IMR-90 (cell line): ENCODE measurements at regions not wholly inside any gene's neighbourhood (a gene's known extent, or its start where the extent isn't known, plus 50 kb on each side); places are given as distances from the start of the nearest gene placed in this dataset.

ENCODE experiments used
- ATAC-seq: fragments of 200-7000 bp; cut with Tn5 transposase; 2 replicates; pipeline ENCODE4 v1.9.1; 2020; ENCODE audit warnings: low read depth, mild to moderate bottlenecking, moderate library complexity
- BruUV-seq: library from RNA; stranded (reverse); fragments of 400-500 nt; replicated peaks from 2 replicates; lab custom pipeline; 2021; lab: Mats Ljungman, UMichigan
- CTCF ChIA-PET: fragments of 300-600 bp; formaldehyde crosslinking; extraction: SDS; loops from one replicate; lab custom pipeline; 2021; ENCODE audit warnings: antibody characterized with exemption; lab: Yijun Ruan, JAX
- POLR2A ChIA-PET: fragments of 300-600 bp; sonication (Branson Sonifier 250); formaldehyde crosslinking; loops from one replicate; lab custom pipeline; 2022; ENCODE audit warnings: antibody characterized with exemption; ENCODE audit not compliant: unreplicated experiment; lab: Charles Lee
- DNase-seq: peaks from one replicate; pipeline ENCODE4 v3.0.0; 2013
- H2AFZ ChIP-seq: replicated peaks from 2 replicates; pipeline ENCODE3; 2013; ENCODE audit warnings: low read length, mild to moderate bottlenecking; ENCODE audit not compliant: poor library complexity
- H2AK5ac ChIP-seq: 2 replicates; pipeline ENCODE4 v1.6.1; 2013; ENCODE audit warnings: low read depth, low read length, inconsistent platforms
- H2AK9ac ChIP-seq: replicated peaks from 2 replicates; pipeline ENCODE3; 2013; ENCODE audit warnings: mild to moderate bottlenecking, low read depth, low read length, moderate library complexity; ENCODE audit not compliant: poor library complexity
- H2BK120ac ChIP-seq: 2 replicates; pipeline ENCODE4 v1.6.1; 2013; ENCODE audit warnings: low read depth, low read length, inconsistent platforms
- H2BK15ac ChIP-seq: 3 replicates; pipeline ENCODE4 v1.6.1; 2013; ENCODE audit warnings: low read depth, low read length, inconsistent platforms
- H2BK20ac ChIP-seq: 2 replicates; pipeline ENCODE4 v1.6.1; 2013; ENCODE audit warnings: low read depth, mild to moderate bottlenecking, inconsistent platforms, low read length, moderate library complexity
- H2BK5ac ChIP-seq: 2 replicates; pipeline ENCODE4 v1.6.1; 2013; ENCODE audit warnings: mild to moderate bottlenecking, low read depth, low read length, inconsistent platforms; ENCODE audit not compliant: poor library complexity, severe bottlenecking
- H3K14ac ChIP-seq: replicated peaks from 2 replicates; pipeline ENCODE4 v1.6.1; 2013; ENCODE audit warnings: low read depth, low read length, inconsistent platforms
- H3K18ac ChIP-seq: 2 replicates; pipeline ENCODE4 v1.6.1; 2013; ENCODE audit warnings: low read depth, low read length, control low read depth
- H3K23ac ChIP-seq: 2 replicates; pipeline ENCODE4 v1.6.1; 2013; ENCODE audit warnings: low read depth, low read length, inconsistent platforms
- H3K27ac ChIP-seq: 2 replicates; pipeline ENCODE4 v1.5.1; 2013; ENCODE audit warnings: mild to moderate bottlenecking, control low read depth, low read length; ENCODE audit not compliant: insufficient read depth
- H3K27me3 ChIP-seq: 2 replicates; pipeline ENCODE4 v1.6.1; 2013; ENCODE audit warnings: low read length; ENCODE audit not compliant: control insufficient read depth, insufficient read depth
- H3K36me3 ChIP-seq: 2 replicates; pipeline ENCODE4 v1.6.1; 2013; ENCODE audit warnings: low read length, mixed read lengths; ENCODE audit not compliant: control insufficient read depth, insufficient read depth
- H3K4ac ChIP-seq: 2 replicates; pipeline ENCODE4 v1.6.1; 2013; ENCODE audit warnings: low read depth, low read length, inconsistent platforms
- H3K4me1 ChIP-seq: 2 replicates; pipeline ENCODE4 v1.6.1; 2013; ENCODE audit warnings: low read length, mixed read lengths; ENCODE audit not compliant: control insufficient read depth, insufficient read depth
- H3K4me2 ChIP-seq: 2 replicates; pipeline ENCODE4 v1.6.1; 2013; ENCODE audit warnings: low read depth, mild to moderate bottlenecking, control low read depth, low read length, moderate library complexity
- H3K4me3 ChIP-seq: 2 replicates; pipeline ENCODE4 v1.5.1; 2013; ENCODE audit warnings: low read depth, mild to moderate bottlenecking, control low read depth, low read length, moderate library complexity; ENCODE audit not compliant: insufficient read depth
- H3K56ac ChIP-seq: 2 replicates; pipeline ENCODE4 v1.6.1; 2013; ENCODE audit warnings: low read length, inconsistent platforms; ENCODE audit not compliant: insufficient read depth; ENCODE audit errors: extremely low read depth
- H3K79me1 ChIP-seq, 2 experiments: 2 replicates each; pipeline ENCODE4 v1.6.1; 2013; ENCODE audit warnings: low read length in 2 of 2, inconsistent platforms in 1 of 2, low read depth in 1 of 2
- H3K9ac ChIP-seq: 2 replicates; pipeline ENCODE4 v1.6.1; 2013; ENCODE audit warnings: low read depth, low read length, control low read depth
- H3K9me1 ChIP-seq: 2 replicates; pipeline ENCODE4 v1.6.1; 2013; ENCODE audit warnings: low read length, inconsistent platforms; ENCODE audit not compliant: insufficient read depth
- H3K9me3 ChIP-seq: 2 replicates; pipeline ENCODE4 v1.6.1; 2013; ENCODE audit warnings: low read length; ENCODE audit not compliant: control insufficient read depth, insufficient read depth
- H4K20me1 ChIP-seq: 2 replicates; pipeline ENCODE4 v1.6.1; 2013; ENCODE audit warnings: low read length, inconsistent platforms; ENCODE audit not compliant: insufficient read depth
- H4K5ac ChIP-seq: 2 replicates; pipeline ENCODE4 v1.6.1; 2013; ENCODE audit warnings: mild to moderate bottlenecking, low read depth, low read length, control low read depth
- H4K8ac ChIP-seq, 2 experiments: 2 replicates each; pipeline ENCODE4 v1.6.1; 2013; ENCODE audit warnings: low read depth in 2 of 2, low read length in 2 of 2, control low read depth in 1 of 2, inconsistent platforms in 1 of 2
- H4K91ac ChIP-seq: 2 replicates; pipeline ENCODE4 v1.6.1; 2013; ENCODE audit warnings: low read depth, low read length, inconsistent platforms; ENCODE audit not compliant: insufficient read depth
- MAFK ChIP-seq: IDR thresholded peaks from 2 replicates; pipeline ENCODE4 v1.6.1; 2012; ENCODE audit warnings: low read depth, low read length, improper control_type of control experiment
- MXI1 ChIP-seq: IDR thresholded peaks from 2 replicates; pipeline ENCODE4 v1.6.1; 2012; ENCODE audit warnings: low read depth, mild to moderate bottlenecking, low read length, moderate library complexity, borderline replicate concordance
- WGBS, 2 experiments: methylation state at CpG; one replicate each; pipeline versions ENCODE4 v1.1.5 to v1.1.7; 2013; ENCODE audit warnings: missing lambda C conversion rate in 2 of 2; ENCODE audit not compliant: insufficient read length in 1 of 2; ENCODE audit errors: extremely low coverage in 2 of 2; 5-methylcytosine and 5-hydroxymethylcytosine counted together
- dilution Hi-C: fragments of 300-500 bp; cut with HindIII; formaldehyde crosslinking; loops from one replicate; pipeline ENCODE4 v1.14.3; 2018; ENCODE audit warnings: low sequenced_read_pairs; ENCODE audit not compliant: unreplicated experiment
- in situ Hi-C: fragments of 300-500 bp; cut with MboI; formaldehyde crosslinking; loops from 3 replicates; pipeline ENCODE4 v1.14.3; 2019; ENCODE audit warnings: low sequenced_read_pairs, inconsistent platforms, mixed read lengths
- intact Hi-C: fragments of 100-400 bp; cut with micrococcal nuclease; formaldehyde crosslinking; loops from 2 replicates; pipeline ENCODE4 v1.10.0; 2022

DNA sequence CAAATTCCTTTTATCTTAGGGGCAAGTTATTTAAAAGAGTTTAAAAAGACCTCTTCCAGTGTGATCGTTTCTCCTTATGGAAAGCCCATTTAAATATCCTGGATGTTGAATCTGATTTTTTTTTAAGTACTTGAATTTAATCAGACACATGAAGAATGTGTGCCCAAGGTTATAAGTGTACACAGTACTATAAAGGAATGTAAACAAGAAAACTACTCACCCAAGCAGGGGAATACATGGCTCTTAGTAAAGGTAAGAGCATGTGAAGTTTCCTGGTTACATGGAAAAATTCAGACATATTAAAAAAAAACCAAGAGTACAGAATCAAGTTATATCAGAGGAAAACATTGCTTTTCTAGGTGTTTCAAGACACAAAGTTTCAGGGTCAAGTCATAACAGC lies 546.9 kb downstream of the MATN1 start:
- Histone ChIP-seq H2BK120ac (no peak overlapping the region), H4K91ac (no peak overlapping the region), H3K18ac (no peak overlapping the region), H3K9ac (no peak overlapping the region), H3K79me1 (no peaks in the 10 kb centered on the region), H2BK5ac (no peak overlapping the region), H2BK15ac (no peak overlapping the region), H3K9me1 (no peaks in the 10 kb centered on the region), H3K4me3 (no peak overlapping the region), H4K5ac (no peak overlapping the region), H2AK5ac (no peak overlapping the region), H3K14ac (no peak overlapping the region), H3K4me1 (no peaks in the 10 kb centered on the region), H2AFZ (no peak overlapping the region), H4K20me1 (no peaks in the 10 kb centered on the region), H4K8ac (no peak overlapping the region), H3K27me3 (no peaks in the 10 kb centered on the region), H3K27ac (no peak overlapping the region), H3K56ac (no peak overlapping the region), H2AK9ac (no peak overlapping the region), H3K9me3 (no peaks in the 10 kb centered on the region), H3K23ac (no peak overlapping the region), H3K4ac (no peak overlapping the region), H3K36me3 (no peaks in the 10 kb centered on the region), H2BK20ac (no peak overlapping the region), H3K4me2 (no peak overlapping the region)
- POLR2A ChIA-PET: no interaction called here
- intact Hi-C loops (no loop called here), in situ Hi-C loops (no loop called here), dilution Hi-C loops (no loop called here)
- no peak for DNase-seq
- BruUV-seq: no TSS peak
- WGBS, 2 experiments: no CpG with 5 or more reads among the region's 1 CpG
- TF ChIP-seq MAFK (no peak), MXI1 (no peak)
- CTCF ChIA-PET: no interaction called here
- ATAC-seq: no peak
